H1 (cell line): ENCODE measurements at regions not wholly inside any gene's neighbourhood (a gene's known extent, or its start where the extent isn't known, plus 50 kb on each side); places are given as distances from the start of the nearest gene placed in this dataset.

ENCODE experiments used
- CHD2 ChIP-seq: IDR thresholded peaks from 2 replicates; pipeline ENCODE4 v1.6.1; 2012; ENCODE audit warnings: low read length, improper control_type of control experiment
- CREB1 ChIP-seq: IDR thresholded peaks from 2 replicates; pipeline ENCODE4 v1.6.1; 2012; ENCODE audit warnings: inconsistent platforms
- EP300 ChIP-seq, 2 experiments: IDR thresholded peaks; 1 replicate in 1 of 2; 2 replicates in 1 of 2; pipeline ENCODE4 v1.6.1; 2011 to 2012; ENCODE audit warnings: low read depth in 2 of 2, low read length in 2 of 2, mild to moderate bottlenecking in 2 of 2, borderline replicate concordance in 1 of 2, inconsistent platforms in 1 of 2, moderate library complexity in 1 of 2
- HDAC2 ChIP-seq, 2 experiments: fragments of 300-600 bp in 1 of 2; sonication (generic) in 1 of 2; IDR thresholded peaks; 2 replicates each; pipeline ENCODE4 v1.6.1; 2011 to 2012; ENCODE audit warnings: low read depth in 2 of 2, low read length in 2 of 2, mild to moderate bottlenecking in 2 of 2, moderate library complexity in 2 of 2, borderline replicate concordance in 1 of 2, inconsistent platforms in 1 of 2
- NANOG ChIP-seq: IDR thresholded peaks from 2 replicates; pipeline ENCODE4 v1.6.1; 2011; ENCODE audit warnings: low read length, low read depth, mild to moderate bottlenecking, inconsistent platforms; ENCODE audit not compliant: insufficient read depth, poor library complexity, severe bottlenecking
- POLR2AphosphoS5 ChIP-seq: IDR thresholded peaks from 2 replicates; pipeline ENCODE4 v1.6.1; 2011; ENCODE audit warnings: low read depth, low read length
- RFX5 ChIP-seq: IDR thresholded peaks from 2 replicates; pipeline ENCODE4 v1.6.1; 2011; ENCODE audit warnings: low read depth, low read length, improper control_type of control experiment, borderline replicate concordance
- TEAD4 ChIP-seq: IDR thresholded peaks from 2 replicates; pipeline ENCODE4 v1.6.1; 2012; ENCODE audit warnings: low read depth, low read length, inconsistent platforms, mixed read lengths
- TF ChIP-seq, protein P1 (sequence below), 3 experiments: IDR thresholded peaks; 1 replicate in 2 of 3; 2 replicates in 1 of 3; pipeline versions ENCODE4 v1.5.1 to v1.6.1; 2011; ENCODE audit warnings: low read length in 3 of 3, mild to moderate bottlenecking in 3 of 3, inconsistent platforms in 2 of 3, low read depth in 1 of 3, moderate library complexity in 1 of 3; ENCODE audit not compliant: insufficient read depth in 1 of 3; ENCODE audit errors: control extremely low read depth in 1 of 3

DNA sequence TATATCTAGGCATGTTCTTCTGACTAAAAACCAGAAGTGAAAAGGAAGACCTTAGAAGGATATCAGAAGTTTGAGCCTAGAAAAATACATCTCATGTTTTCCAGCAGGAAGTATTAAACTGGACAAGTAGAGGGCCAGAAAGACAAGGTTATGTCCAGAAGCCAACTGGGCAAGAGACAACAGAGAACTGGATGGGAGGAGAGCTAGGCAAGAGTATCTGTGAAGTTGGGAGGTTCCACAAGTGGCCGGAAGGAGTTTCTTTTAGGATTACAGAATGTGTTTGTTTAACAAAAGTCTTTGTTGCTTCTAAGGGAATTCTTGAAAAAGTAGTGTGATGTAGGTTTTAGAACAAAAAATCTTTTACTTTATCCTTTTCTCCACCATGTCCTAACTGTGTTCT lies 86.4 kb downstream of the CYP26A1 start:
- TF ChIP-seq RFX5 (no peak), CREB1 (no peak), POLR2AphosphoS5 (no peak), EP300 (IDR thresholded peaks at IDR 0.05; ENCODE audit: borderline replicate concordance in 1 of 2, low read depth in 2 of 2, low read length in 2 of 2) (no peak), CHD2 (no peak), TEAD4 (no peak), HDAC2 (IDR thresholded peaks at IDR 0.05; ENCODE audit: borderline replicate concordance in 1 of 2, low read depth in 2 of 2, low read length in 2 of 2) (no peak), NANOG (no peak)
- TF ChIP-seq, protein P1, sequence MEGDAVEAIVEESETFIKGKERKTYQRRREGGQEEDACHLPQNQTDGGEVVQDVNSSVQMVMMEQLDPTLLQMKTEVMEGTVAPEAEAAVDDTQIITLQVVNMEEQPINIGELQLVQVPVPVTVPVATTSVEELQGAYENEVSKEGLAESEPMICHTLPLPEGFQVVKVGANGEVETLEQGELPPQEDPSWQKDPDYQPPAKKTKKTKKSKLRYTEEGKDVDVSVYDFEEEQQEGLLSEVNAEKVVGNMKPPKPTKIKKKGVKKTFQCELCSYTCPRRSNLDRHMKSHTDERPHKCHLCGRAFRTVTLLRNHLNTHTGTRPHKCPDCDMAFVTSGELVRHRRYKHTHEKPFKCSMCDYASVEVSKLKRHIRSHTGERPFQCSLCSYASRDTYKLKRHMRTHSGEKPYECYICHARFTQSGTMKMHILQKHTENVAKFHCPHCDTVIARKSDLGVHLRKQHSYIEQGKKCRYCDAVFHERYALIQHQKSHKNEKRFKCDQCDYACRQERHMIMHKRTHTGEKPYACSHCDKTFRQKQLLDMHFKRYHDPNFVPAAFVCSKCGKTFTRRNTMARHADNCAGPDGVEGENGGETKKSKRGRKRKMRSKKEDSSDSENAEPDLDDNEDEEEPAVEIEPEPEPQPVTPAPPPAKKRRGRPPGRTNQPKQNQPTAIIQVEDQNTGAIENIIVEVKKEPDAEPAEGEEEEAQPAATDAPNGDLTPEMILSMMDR (IDR thresholded peaks at IDR 0.05; ENCODE audit: control extremely low read depth in 1 of 3, insufficient read depth in 1 of 3, low read depth in 1 of 3, low read length in 3 of 3), result no peak
